HG02588 (cell line): ENCODE measurements at regions not wholly inside any gene's neighbourhood (a gene's known extent, or its start where the extent isn't known, plus 50 kb on each side); places are given as distances from the start of the nearest gene placed in this dataset.

Experiments used
- ATAC-seq: cut with Tn5 transposase; IDR thresholded peaks from one replicate; pipeline ENCODE4 v1.9.1; 2021; ENCODE audit warnings: mild to moderate bottlenecking, moderate library complexity; ENCODE audit not compliant: unreplicated experiment

DNA sequence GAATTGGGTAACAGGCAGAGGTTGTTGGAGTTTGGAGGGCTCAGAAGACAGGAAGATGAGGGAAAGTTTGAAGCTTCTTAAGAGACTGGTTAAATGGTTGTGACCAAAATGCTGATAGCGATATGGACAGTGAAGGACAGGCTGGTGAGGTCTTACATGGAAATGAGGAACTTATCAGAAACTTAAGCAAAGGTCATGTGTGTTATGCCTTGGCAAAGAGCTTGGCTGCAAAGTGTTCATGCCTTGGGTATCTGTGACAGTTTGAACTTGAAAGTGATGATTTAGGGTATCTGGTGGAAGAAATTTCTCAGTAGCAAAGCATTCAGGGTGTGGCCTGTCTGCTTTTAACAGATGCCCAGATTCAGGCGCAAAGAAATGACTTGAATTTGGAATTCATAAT lies 64.5 kb upstream of the EEPD1 start:
- ATAC-seq: no peak

DNA sequence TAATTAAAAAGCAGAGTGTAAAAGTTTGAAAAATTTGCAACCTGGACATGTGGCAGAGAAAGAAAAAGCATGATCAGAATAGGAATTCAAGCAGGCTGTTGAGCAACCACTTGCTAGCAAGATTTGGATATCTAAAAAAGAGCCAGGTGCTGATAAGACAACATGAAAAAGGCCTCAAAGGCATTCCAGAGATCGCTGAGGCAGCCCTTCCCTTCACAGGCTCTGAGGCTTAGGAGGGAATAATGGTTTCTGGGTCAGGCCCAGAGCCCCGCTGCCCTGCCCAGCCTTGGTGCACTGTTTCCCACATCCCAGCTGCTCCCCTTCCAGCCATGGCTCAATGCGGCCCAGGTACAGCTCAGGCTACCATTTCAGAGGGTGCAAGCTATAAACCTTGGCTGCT lies 64.1 kb upstream of the EEPD1 start:
- ATAC-seq: no peak

- ATAC-seq: no peak
Observed at GRCh38 chr7:36090976-36091873, 61.8 kb upstream of the EEPD1 start.

DNA sequence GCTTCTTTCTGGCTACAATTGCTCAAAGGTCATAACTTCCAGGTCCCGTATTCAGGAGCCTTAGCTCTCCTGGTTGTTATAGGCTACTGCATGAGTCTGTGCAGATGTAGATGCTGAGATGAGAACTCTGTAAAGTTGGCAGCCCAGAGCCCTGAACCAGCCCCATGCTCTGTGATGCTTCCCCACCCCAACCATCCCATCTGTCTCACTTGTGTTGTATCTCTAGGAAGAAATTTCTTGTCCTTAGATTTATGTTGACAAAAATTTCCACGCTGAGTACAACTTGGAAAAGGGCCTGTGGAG lies 61.2 kb upstream of the EEPD1 start:
- no peak for ATAC-seq

DNA sequence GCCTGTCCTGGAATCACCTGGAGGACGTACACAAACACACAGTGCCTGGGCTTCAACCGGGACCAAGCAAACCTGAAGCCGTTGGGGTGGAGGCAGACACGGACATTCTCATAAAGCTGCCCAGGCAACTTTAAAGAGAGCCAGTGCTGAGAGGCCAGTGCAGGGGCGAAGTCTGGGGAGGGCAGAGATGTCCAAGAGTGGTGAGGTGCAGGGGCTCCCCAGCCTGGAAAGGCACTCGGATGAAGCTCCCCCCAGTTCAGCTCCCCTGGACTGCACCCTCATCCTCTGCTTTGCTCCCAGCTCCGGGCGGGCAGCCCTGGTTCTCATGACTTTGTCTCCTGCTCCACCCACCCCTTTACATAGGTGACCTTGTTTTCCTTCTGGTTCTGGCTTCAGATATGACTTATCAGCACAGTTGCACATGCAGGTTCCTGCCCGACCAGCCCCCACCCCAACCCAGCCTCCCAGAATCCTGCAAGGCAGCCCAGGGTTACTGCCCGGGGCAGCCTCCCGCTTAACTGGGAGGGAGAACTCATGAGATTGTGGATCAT lies 60.8 kb upstream of the EEPD1 start:
- no peak for ATAC-seq

DNA sequence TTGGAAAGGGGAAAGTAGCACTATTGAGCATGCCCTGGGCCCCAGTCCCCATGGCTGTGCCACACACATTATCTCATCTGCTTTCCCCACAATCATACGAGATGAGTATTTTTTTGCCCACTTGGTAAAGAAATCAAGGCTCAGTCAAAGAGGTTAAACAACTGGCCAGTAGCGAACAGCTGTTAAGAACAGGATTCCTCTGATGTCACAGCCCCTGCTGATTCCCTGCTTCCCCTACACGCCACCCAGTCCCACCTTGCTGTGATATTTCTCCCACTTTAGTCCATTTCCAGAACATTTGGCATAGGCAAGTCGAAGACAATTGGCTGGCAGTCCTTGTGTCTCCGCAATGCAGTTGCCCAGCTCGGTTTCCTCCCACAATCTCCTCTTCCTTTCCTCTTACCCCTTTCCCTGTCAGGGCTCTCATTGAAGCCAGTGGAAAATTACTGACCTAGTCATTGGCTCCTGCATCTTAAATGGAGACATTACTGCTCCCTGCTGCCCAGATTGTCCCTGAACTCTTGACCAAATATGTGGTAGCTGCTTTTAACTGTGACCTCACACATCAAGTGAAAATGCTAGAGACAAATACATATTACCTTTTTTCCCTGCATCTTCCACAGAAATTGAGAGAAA lies 56.5 kb upstream of the EEPD1 start:
- ATAC-seq: no peak

DNA sequence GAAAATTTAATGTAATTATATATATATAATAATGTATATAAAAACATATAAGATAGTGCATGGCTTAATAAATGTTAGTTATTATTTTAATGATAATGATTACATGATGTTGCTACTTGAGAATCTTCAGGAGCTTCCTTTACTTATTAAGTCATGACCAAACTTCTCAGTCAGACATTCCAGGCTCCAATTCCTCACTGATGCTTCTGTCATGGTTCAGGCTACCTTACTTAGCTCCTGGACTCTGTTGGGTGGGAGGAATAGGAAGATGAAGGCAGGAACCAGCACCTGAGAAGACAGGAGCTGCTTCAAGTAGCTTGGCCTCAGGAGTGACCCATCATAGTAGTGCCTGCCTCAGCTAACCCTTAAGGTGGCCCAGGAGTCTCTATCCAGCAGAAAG lies 55.0 kb upstream of the EEPD1 start:
- ATAC-seq: no peak

- no peak for ATAC-seq
Observed at GRCh38 chr7:36100226-36100625, 52.8 kb upstream of the EEPD1 start.

DNA sequence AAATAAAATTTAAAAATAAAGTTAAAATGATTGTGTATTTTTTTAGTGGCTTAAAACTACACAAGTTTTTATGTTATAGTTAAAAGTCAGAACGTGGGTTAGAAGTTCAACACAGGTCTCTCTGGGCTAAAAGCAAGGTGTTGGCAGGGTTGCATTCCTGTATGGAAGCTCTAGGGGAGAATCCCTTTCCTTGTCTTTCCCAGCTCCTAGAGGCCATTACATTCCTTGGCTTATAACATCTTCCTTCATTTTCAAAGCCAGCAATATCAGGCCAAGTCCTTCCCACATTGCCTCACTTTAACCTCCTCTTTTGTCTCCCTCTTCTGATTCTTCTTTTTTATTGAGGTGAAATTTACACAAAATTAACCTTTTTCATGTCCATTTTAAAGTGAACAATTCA lies 52.4 kb upstream of the EEPD1 start:
- ATAC-seq: no peak
